CD4-positive, CD25-positive, alpha-beta regulatory T cell (primary cell): ENCODE measurements at regions not wholly inside any gene's neighbourhood (a gene's known extent, or its start where the extent isn't known, plus 50 kb on each side); places are given as distances from the start of the nearest gene placed in this dataset.

ENCODE experiments used
- ATAC-seq, 2 donors: fragments of 150-1000 bp; cut with Tn5 transposase; one replicate each; pipeline ENCODE4 v1.10.0; 2021; ENCODE audit warnings: low read depth in 2 of 2, moderate number of reproducible peaks in 2 of 2, moderate library complexity in 1 of 2
- DNase-seq, 3 donors: peaks; one replicate each; pipeline versions ENCODE4 v3.0.0 to v3.0.0-alpha.2; 2012 to 2022; ENCODE audit warnings: mixed read lengths in 1 of 3
- H3K27ac ChIP-seq: one replicate; pipeline ENCODE4 v1.7.0; 2013; ENCODE audit warnings: mild to moderate bottlenecking, low read length; ENCODE audit not compliant: insufficient read depth, poor library complexity, severe bottlenecking
- H3K27me3 ChIP-seq: one replicate; pipeline ENCODE4 v1.7.0; 2013; ENCODE audit warnings: low read length; ENCODE audit not compliant: control insufficient read depth, insufficient read depth
- H3K36me3 ChIP-seq: one replicate; pipeline ENCODE4 v1.7.0; 2013; ENCODE audit warnings: mild to moderate bottlenecking, low read length, moderate library complexity; ENCODE audit not compliant: control insufficient read depth, insufficient read depth
- H3K4me1 ChIP-seq: 2 replicates; pipeline ENCODE4 v1.7.0; 2013; ENCODE audit warnings: mild to moderate bottlenecking, low read length; ENCODE audit not compliant: insufficient read depth, control insufficient read depth, poor library complexity, severe bottlenecking
- H3K4me3 ChIP-seq: one replicate; pipeline ENCODE4 v1.7.0; 2013; ENCODE audit warnings: low read depth, mild to moderate bottlenecking, low read length, moderate library complexity
- H3K9me3 ChIP-seq, 2 experiments: 1 replicate in 1 of 2; 2 replicates in 1 of 2; pipeline ENCODE4 v1.7.0; 2013; ENCODE audit warnings: low read length in 2 of 2, mild to moderate bottlenecking in 1 of 2, moderate library complexity in 1 of 2; ENCODE audit not compliant: control insufficient read depth in 2 of 2
- H3K27ac Mint-ChIP-seq, 3 donors: one replicate each; pipeline ENCODE4 v1.8.0; 2020 to 2022; ENCODE audit warnings: mild to moderate bottlenecking in 3 of 3, mixed read lengths in 3 of 3, moderate library complexity in 2 of 3
- H3K27me3 Mint-ChIP-seq: one replicate; pipeline ENCODE4 v1.8.0; 2022; ENCODE audit warnings: mild to moderate bottlenecking, mixed read lengths
- H3K36me3 Mint-ChIP-seq: one replicate; pipeline ENCODE4 v1.8.0; 2020; ENCODE audit warnings: mixed read lengths
- H3K4me1 Mint-ChIP-seq, 4 donors: one replicate each; pipeline ENCODE4 v1.8.0; 2020 to 2022; ENCODE audit warnings: mixed read lengths in 4 of 4, mild to moderate bottlenecking in 1 of 4
- H3K4me3 Mint-ChIP-seq, 4 donors: one replicate each; pipeline ENCODE4 v1.8.0; 2020 to 2022; ENCODE audit warnings: mild to moderate bottlenecking in 4 of 4, mixed read lengths in 4 of 4, moderate library complexity in 3 of 4
- H3K9me3 Mint-ChIP-seq, 7 donors: one replicate each; pipeline ENCODE4 v1.8.0; 2020 to 2022; ENCODE audit warnings: mixed read lengths in 7 of 7, mild to moderate bottlenecking in 3 of 7, moderate library complexity in 2 of 7

GRCh38 chr4:184283659-184284335, 66.1 kb upstream of the ENPP6 start:
- H3K4me1 Mint-ChIP-seq, result peaks cover 25 to 63% (median 52%) of the 10 kb centered on the region in 4 donors
- DNase-seq, result no peak
- H3K27me3 Mint-ChIP-seq, result no peaks in the 10 kb centered on the region

GRCh38 chr4:184282895-184283654, 65.4 kb upstream of the ENPP6 start:
- Histone ChIP-seq H3K4me1 (peaks cover 46% of the 10 kb centered on the region), H3K27ac (peak overlapping the region; percentile 71)
- H3K4me3 Mint-ChIP-seq, result peak overlapping the region in 2 of 4 donors; percentile 46 to 73

More at GRCh38 chr4:184283659-184284335, 66.1 kb upstream of the ENPP6 start:
- H3K27me3 ChIP-seq, result no peaks in the 10 kb centered on the region
- peaks cover 53% of the 10 kb centered on the region for H3K4me1 ChIP-seq
- H3K9me3 ChIP-seq, result no peaks in the 10 kb centered on the region
- no peak overlapping the region for H3K4me3 ChIP-seq
- no peak overlapping the region for H3K4me3 Mint-ChIP-seq
- H3K36me3 ChIP-seq, result no peaks in the 10 kb centered on the region
- H3K9me3 Mint-ChIP-seq, result no peaks in the 10 kb centered on the region
- ATAC-seq, result no peak
- no peaks in the 10 kb centered on the region for H3K36me3 Mint-ChIP-seq
- peak overlapping the region in 1 of 3 donors; percentile 85 for H3K27ac Mint-ChIP-seq
- peak overlapping the region; percentile 71 for H3K27ac ChIP-seq

GRCh38 chr4:184282251-184282713, 64.6 kb upstream of the ENPP6 start:
- Histone ChIP-seq H3K27me3 (no peaks in the 10 kb centered on the region), H3K27ac (peak overlapping the region; percentile 71), H3K9me3 (no peaks in the 10 kb centered on the region), H3K4me1 (peaks cover 38% of the 10 kb centered on the region), H3K4me3 (peak overlapping the region; percentile 58), H3K36me3 (no peaks in the 10 kb centered on the region)
- Mint-ChIP-seq H3K27ac (peak overlapping the region; percentile 66 to 92 (median 85)), H3K4me3 (peak overlapping the region; percentile 12 to 73 (median 39)), H3K4me1 (peaks cover 17 to 49% (median 42%) of the 10 kb centered on the region in 4 donors), H3K36me3 (no peaks in the 10 kb centered on the region), H3K9me3 (peaks cover 0 to 2% (median 0%) of the 10 kb centered on the region in 7 donors), H3K27me3 (no peaks in the 10 kb centered on the region)
- DNase-seq (peak; percentile 23 to 82 (median 37)), ATAC-seq (peak; percentile 70 to 83)

More at GRCh38 chr4:184282895-184283654, 65.4 kb upstream of the ENPP6 start:
- no peaks in the 10 kb centered on the region for H3K36me3 ChIP-seq
- Mint-ChIP-seq H3K36me3 (no peaks in the 10 kb centered on the region), H3K9me3 (no peaks in the 10 kb centered on the region), H3K4me1 (peaks cover 18 to 56% (median 45%) of the 10 kb centered on the region in 4 donors), H3K27me3 (no peaks in the 10 kb centered on the region), H3K27ac (peak overlapping the region; percentile 66 to 92 (median 85))
- peak overlapping the region; percentile 58 for H3K4me3 ChIP-seq
- no peak for ATAC-seq
- DNase-seq, result peak in 1 of 3 donors; percentile 52
- no peaks in the 10 kb centered on the region for H3K27me3 ChIP-seq
- H3K9me3 ChIP-seq, result no peaks in the 10 kb centered on the region

- Mint-ChIP-seq H3K4me1 (peaks cover 17 to 49% (median 44%) of the 10 kb centered on the region in 4 donors), H3K9me3 (peaks cover 0 to 4% (median 2%) of the 10 kb centered on the region in 7 donors), H3K36me3 (no peaks in the 10 kb centered on the region), H3K27me3 (no peaks in the 10 kb centered on the region), H3K27ac (peak overlapping the region; percentile 42 to 92 (median 90)), H3K4me3 (peak overlapping the region in 3 of 4 donors; percentile 23 to 74 (median 60))
- no peaks in the 10 kb centered on the region for H3K9me3 ChIP-seq
- peak overlapping the region; percentile 58 for H3K4me3 ChIP-seq
- no peaks in the 10 kb centered on the region for H3K36me3 ChIP-seq
- peaks cover 38% of the 10 kb centered on the region for H3K4me1 ChIP-seq
- ATAC-seq (no peak), DNase-seq (peak in 1 of 3 donors; percentile 36)
- no peaks in the 10 kb centered on the region for H3K27me3 ChIP-seq
- H3K27ac ChIP-seq, result peak overlapping the region; percentile 71
Measured at GRCh38 chr4:184281231-184282139, 63.8 kb upstream of the ENPP6 start.

GRCh38 chr4:184280591-184281071, 63.0 kb upstream of the ENPP6 start:
- peak; percentile 48 to 55 for ATAC-seq

GRCh38 chr4:184280137-184280536, 62.5 kb upstream of the ENPP6 start:
- H3K36me3 ChIP-seq, result no peaks in the 10 kb centered on the region
- H3K27me3 ChIP-seq, result no peaks in the 10 kb centered on the region
- H3K4me3 ChIP-seq, result peak overlapping the region; percentile 43
- peak overlapping the region; percentile 71 for H3K27ac ChIP-seq
- peaks cover 16 to 49% (median 44%) of the 10 kb centered on the region in 4 donors for H3K4me1 Mint-ChIP-seq
- no peaks in the 10 kb centered on the region for H3K27me3 Mint-ChIP-seq
- no peaks in the 10 kb centered on the region for H3K36me3 Mint-ChIP-seq
- peak overlapping the region; percentile 55 to 90 (median 88) for H3K27ac Mint-ChIP-seq
- no peaks in the 10 kb centered on the region for H3K9me3 ChIP-seq
- ATAC-seq (no peak), DNase-seq (peak in 1 of 3 donors; percentile 30)
- H3K4me1 ChIP-seq, result peaks cover 38% of the 10 kb centered on the region
- peaks cover 0 to 7% (median 2%) of the 10 kb centered on the region in 7 donors for H3K9me3 Mint-ChIP-seq
- H3K4me3 Mint-ChIP-seq, result peak overlapping the region in 3 of 4 donors; percentile 15 to 74 (median 74)

More at GRCh38 chr4:184280591-184281071, 63.0 kb upstream of the ENPP6 start:
- Histone ChIP-seq H3K4me3 (peak overlapping the region; percentile 43), H3K9me3 (no peaks in the 10 kb centered on the region), H3K4me1 (peaks cover 38% of the 10 kb centered on the region), H3K27me3 (no peaks in the 10 kb centered on the region), H3K27ac (peak overlapping the region; percentile 71), H3K36me3 (no peaks in the 10 kb centered on the region)
- peak; percentile 41 to 74 (median 71) for DNase-seq
- Mint-ChIP-seq H3K36me3 (no peaks in the 10 kb centered on the region), H3K27ac (peak overlapping the region; percentile 65 to 92 (median 90)), H3K4me3 (peak overlapping the region; percentile 21 to 74 (median 54)), H3K27me3 (no peaks in the 10 kb centered on the region), H3K9me3 (peaks cover 0 to 7% (median 2%) of the 10 kb centered on the region in 7 donors), H3K4me1 (peaks cover 17 to 49% (median 44%) of the 10 kb centered on the region in 4 donors)
